ENCODE measurements at regions not wholly inside any gene's neighbourhood (a gene's known extent, or its start where the extent isn't known, plus 50 kb on each side); places are given as distances from the start of the nearest gene placed in this dataset.

DNA sequence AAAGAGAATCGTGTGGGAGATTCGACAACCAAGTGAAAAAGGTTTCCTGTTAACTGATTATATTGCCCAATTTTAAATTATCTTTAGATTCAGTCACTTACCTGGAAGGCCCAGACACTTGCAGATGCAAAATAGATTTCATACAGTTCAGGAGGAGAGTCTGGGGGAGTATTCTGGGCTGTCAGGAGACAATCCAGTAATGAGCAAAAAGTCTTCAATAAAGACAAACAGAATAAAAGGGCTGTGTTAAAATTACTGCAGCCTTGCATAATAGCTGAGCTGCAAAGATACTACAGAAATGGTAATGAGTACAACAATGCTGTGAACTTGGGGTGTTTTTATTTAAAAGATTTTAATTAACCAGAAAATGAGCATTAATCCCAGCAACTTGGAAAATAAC is 303.6 kb downstream of the SP3 start:
- TF ChIP-seq, protein P1, sequence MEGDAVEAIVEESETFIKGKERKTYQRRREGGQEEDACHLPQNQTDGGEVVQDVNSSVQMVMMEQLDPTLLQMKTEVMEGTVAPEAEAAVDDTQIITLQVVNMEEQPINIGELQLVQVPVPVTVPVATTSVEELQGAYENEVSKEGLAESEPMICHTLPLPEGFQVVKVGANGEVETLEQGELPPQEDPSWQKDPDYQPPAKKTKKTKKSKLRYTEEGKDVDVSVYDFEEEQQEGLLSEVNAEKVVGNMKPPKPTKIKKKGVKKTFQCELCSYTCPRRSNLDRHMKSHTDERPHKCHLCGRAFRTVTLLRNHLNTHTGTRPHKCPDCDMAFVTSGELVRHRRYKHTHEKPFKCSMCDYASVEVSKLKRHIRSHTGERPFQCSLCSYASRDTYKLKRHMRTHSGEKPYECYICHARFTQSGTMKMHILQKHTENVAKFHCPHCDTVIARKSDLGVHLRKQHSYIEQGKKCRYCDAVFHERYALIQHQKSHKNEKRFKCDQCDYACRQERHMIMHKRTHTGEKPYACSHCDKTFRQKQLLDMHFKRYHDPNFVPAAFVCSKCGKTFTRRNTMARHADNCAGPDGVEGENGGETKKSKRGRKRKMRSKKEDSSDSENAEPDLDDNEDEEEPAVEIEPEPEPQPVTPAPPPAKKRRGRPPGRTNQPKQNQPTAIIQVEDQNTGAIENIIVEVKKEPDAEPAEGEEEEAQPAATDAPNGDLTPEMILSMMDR (IDR thresholded peaks at IDR 0.05) = no peak
- TF ChIP-seq POLR2A (IDR thresholded peaks at IDR 0.05) (no peak), POLR2AphosphoS5 (IDR thresholded peaks at IDR 0.05) (no peak), EP300 (IDR thresholded peaks at IDR 0.05; ENCODE audit: low read depth) (no peak)

Data from transverse colon (tissue), 4 donors.